COLO668 (cell line): ENCODE measurements at regions not wholly inside any gene's neighbourhood (a gene's known extent, or its start where the extent isn't known, plus 50 kb on each side); places are given as distances from the start of the nearest gene placed in this dataset.

Experiments
- DNase-seq: peaks from one replicate; lab custom pipeline; 2025; ENCODE audit not compliant: unreplicated experiment; lab: John Stamatoyannopoulos, UW

DNA sequence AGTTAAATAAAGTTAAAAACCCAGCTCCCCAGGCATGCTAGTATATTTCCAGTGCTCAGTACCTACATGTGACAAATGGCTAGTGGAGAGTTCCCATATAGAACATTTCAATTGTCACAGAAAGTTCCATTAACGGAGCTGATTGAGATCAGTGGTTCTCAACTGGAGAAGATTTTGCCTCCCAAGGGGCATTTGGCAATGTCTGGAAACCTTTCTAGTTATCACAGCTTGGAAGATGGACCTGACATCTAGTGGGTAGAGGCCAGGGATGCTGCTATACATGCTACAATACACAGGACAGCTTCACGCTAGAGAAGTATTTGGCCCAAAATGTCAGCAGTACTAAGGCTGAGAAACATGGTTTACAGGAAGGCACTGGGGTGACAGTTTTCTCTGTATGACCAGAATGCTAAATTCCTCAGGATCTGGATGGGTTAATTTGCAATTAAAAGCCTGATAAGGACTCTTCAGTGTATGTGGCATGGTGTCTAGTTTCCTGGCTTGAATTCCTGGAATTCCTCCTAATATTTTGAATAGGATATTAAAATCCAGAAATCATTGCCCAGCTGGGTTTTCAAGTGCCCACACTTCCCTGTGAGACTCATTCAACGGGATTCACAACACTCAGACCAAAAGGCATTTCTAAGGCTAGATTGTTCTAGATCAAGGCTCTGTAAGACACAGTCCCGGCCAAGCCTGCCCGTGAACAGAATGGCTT lies 84.7 kb upstream of the SALL4 start:
- DNase-seq, result no peak

GRCh38 chr20:51886341-51886740 lies 84.0 kb upstream of the SALL4 start:
- no peak for DNase-seq

DNA sequence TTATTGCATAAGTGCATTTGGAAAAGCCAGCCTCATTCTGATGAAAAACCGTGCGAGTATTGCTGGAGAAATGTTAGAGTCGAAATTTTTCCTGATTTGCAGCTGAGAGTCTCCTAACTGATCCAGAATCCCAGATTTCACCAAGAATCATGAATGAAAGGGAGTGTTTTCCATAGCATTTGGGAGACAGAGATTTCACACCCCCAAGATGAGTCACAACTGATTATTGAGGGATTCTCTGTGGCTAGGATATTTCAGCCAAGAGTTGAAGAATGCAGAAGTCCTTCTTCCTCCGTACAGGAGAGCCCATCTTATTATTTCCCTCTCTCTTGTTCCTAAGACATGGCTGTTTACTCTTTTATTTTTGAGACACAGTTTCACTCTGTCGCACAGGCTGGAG lies 82.2 kb upstream of the SALL4 start:
- no peak for DNase-seq

- DNase-seq, result no peak
Observed at GRCh38 chr20:51880188-51880587, 77.9 kb upstream of the SALL4 start.

GRCh38 chr20:51876313-51876940 lies 74.1 kb upstream of the SALL4 start:
- no peak for DNase-seq

- DNase-seq, result no peak
Observed at GRCh38 chr20:51873652-51874051, 71.3 kb upstream of the SALL4 start.

GRCh38 chr20:51871943-51872342 lies 69.6 kb upstream of the SALL4 start:
- no peak for DNase-seq

DNA sequence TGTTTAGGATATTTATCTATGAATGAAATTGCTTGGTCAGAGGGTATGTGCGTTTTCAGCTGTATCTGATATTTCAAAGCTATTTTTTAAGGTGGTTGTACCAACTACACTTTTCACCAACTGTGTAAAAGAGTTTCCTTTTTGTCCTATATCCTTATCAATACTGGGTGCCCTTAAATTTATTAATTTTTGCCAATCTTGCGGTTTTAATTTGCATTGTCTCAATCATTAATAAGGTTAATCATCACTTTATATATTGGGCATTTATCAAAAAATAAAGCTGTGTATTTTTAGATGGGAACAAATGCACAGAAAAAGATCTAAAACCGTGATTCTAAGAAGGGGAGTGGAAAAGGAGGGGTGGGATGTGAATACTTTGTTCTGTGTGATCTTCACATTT lies 66.7 kb upstream of the SALL4 start:
- no peak for DNase-seq

GRCh38 chr20:51867251-51867650 lies 64.9 kb upstream of the SALL4 start:
- no peak for DNase-seq

- DNase-seq, result no peak
Observed at GRCh38 chr20:51864967-51865366, 62.6 kb upstream of the SALL4 start.

DNA sequence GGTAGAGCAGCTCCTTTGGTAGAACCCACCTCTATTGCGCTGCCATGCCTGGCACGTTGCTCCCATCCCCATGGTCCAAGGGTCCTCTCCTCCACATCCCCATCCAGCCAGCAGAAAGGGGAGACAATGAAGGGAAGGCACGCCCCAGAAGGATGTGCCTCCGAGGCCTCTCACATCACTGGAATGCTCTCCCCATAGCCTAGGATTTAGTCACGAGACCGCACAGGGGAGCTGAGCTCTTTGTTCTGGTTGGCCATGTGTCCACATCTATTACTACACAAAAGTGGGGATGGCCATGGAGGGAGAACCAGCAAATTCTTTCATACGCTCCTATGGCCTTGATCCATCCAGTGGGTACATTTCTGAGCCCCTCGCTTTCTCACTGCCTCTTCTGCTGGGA lies 60.5 kb upstream of the SALL4 start:
- no peak for DNase-seq

GRCh38 chr20:51861726-51862466 lies 59.6 kb upstream of the SALL4 start:
- no peak for DNase-seq

- no peak for DNase-seq
Observed at GRCh38 chr20:51860111-51860882, 58.0 kb upstream of the SALL4 start.

- no peak for DNase-seq
Observed at GRCh38 chr20:51856432-51856831, 54.1 kb upstream of the SALL4 start.

- no peak for DNase-seq
Observed at GRCh38 chr20:51854921-51855320, 52.6 kb upstream of the SALL4 start.
